ENCODE measurements at regions not wholly inside any gene's neighbourhood (a gene's known extent, or its start where the extent isn't known, plus 50 kb on each side); places are given as distances from the start of the nearest gene placed in this dataset.
"Not testable (repeated sequence)": the region's sequence is repeated elsewhere in the genome, so short reads cannot be mapped to it uniquely, and the experiment has no call there.

DNA sequence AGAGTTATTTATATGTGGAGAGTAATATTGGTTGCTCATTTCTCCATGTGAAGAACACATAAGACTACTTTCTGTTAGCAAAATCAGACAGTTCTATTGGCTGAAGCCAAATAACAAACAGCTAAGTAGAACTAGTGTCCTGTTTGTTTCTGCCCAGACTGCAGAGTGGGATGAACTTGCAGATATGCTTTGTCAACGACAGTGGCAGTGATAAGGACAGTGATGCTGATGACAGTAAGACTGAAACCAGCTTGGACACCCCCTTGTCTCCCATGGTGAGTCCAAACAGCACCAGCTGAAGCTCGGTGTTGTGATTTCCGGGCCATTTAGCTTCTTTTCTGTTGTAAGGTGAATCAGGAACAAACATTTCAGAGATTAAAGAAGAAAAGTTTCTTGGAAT lies 102.6 kb upstream of the IL12A start:
- 81 to 88% methylated on average over 3 of the region's 3 CpGs for WGBS, 2 donors
- TF ChIP-seq CTCF (IDR thresholded peaks at IDR 0.05; ENCODE audit: control extremely low read depth, extremely low read depth) = no peak
- no peak for DNase-seq
- H3K4me1 ChIP-seq (ENCODE audit: control insufficient read depth in 5 of 5, insufficient read depth in 5 of 5, low read length in 5 of 5) = peaks cover 0 to 39% (median 9%) of the 10 kb centered on the region in 5 donors
- H3K27me3 ChIP-seq (ENCODE audit: control insufficient read depth in 3 of 3, insufficient read depth in 3 of 3, low read length in 2 of 3) = peaks cover 0 to 6% (median 2%) of the 10 kb centered on the region in 3 donors
- H3K27ac ChIP-seq (ENCODE audit: low read depth in 1 of 2, low read length in 1 of 2) = peak overlapping the region in 1 of 2 donors; percentile 1
- H3K9me3 ChIP-seq (ENCODE audit: control insufficient read depth in 4 of 4, insufficient read depth in 3 of 4, low read length in 3 of 4) = no peaks in the 10 kb centered on the region
- ATAC-seq (ENCODE audit: insufficient read depth, low FRiP score) = no peak
- H3K4me3 ChIP-seq = no peak overlapping the region
- no peak overlapping the region for H3K9ac ChIP-seq (ENCODE audit: insufficient read depth in 1 of 2, low read length in 2 of 2)
- peaks cover 0 to 4% (median under 1%) of the 10 kb centered on the region in 4 donors for H3K36me3 ChIP-seq (ENCODE audit: control insufficient read depth in 4 of 4, insufficient read depth in 4 of 4, low read length in 4 of 4)

GRCh38 chr3:159886530-159886929 lies 102.1 kb upstream of the IL12A start:
- H3K9ac ChIP-seq (ENCODE audit: insufficient read depth in 1 of 2, low read length in 2 of 2); H3K27me3 ChIP-seq (ENCODE audit: control insufficient read depth in 3 of 3, insufficient read depth in 3 of 3, low read length in 2 of 3); H3K9me3 ChIP-seq (ENCODE audit: control insufficient read depth in 4 of 4, insufficient read depth in 3 of 4, low read length in 3 of 4); H3K4me3 ChIP-seq; H3K36me3 ChIP-seq (ENCODE audit: control insufficient read depth in 4 of 4, insufficient read depth in 4 of 4, low read length in 4 of 4); DNase-seq; ATAC-seq (ENCODE audit: insufficient read depth, low FRiP score): not testable (repeated sequence)
- H3K27ac ChIP-seq (ENCODE audit: low read depth in 1 of 2, low read length in 1 of 2) = peak overlapping the region in 1 of 2 donors; percentile 5
- H3K4me1 ChIP-seq (ENCODE audit: control insufficient read depth in 5 of 5, insufficient read depth in 5 of 5, low read length in 5 of 5) = peaks cover 0 to 43% (median 9%) of the 10 kb centered on the region in 5 donors
- 97 to 99% methylated on average over 6 of the region's 6 CpGs for WGBS, 2 donors

- Histone ChIP-seq H3K27ac (ENCODE audit: low read depth in 1 of 2, low read length in 1 of 2) (no peak overlapping the region), H3K27me3 (ENCODE audit: control insufficient read depth in 3 of 3, insufficient read depth in 3 of 3, low read length in 2 of 3) (peaks cover 0 to 6% (median 2%) of the 10 kb centered on the region in 3 donors), H3K9me3 (ENCODE audit: control insufficient read depth in 4 of 4, insufficient read depth in 3 of 4, low read length in 3 of 4) (no peaks in the 10 kb centered on the region), H3K4me1 (ENCODE audit: control insufficient read depth in 5 of 5, insufficient read depth in 5 of 5, low read length in 5 of 5) (peaks cover 0 to 46% (median 6%) of the 10 kb centered on the region in 5 donors), H3K36me3 (ENCODE audit: control insufficient read depth in 4 of 4, insufficient read depth in 4 of 4, low read length in 4 of 4) (peaks cover 0 to 8% (median under 1%) of the 10 kb centered on the region in 4 donors), H3K9ac (ENCODE audit: insufficient read depth in 1 of 2, low read length in 2 of 2) (no peak overlapping the region), H3K4me3 (no peak overlapping the region)
- WGBS, 2 donors = 64 to 71% methylated on average over 5 of the region's 5 CpGs
- peak in 2 of 3 donors; percentile 35 to 67 for DNase-seq
- no peak for ATAC-seq (ENCODE audit: insufficient read depth, low FRiP score)
- no peak for TF ChIP-seq CTCF (IDR thresholded peaks at IDR 0.05; ENCODE audit: control extremely low read depth, extremely low read depth)
Observed at GRCh38 chr3:159887168-159887567, 101.5 kb upstream of the IL12A start.

GRCh38 chr3:159887911-159888310 lies 100.7 kb upstream of the IL12A start:
- H3K27ac ChIP-seq (ENCODE audit: low read depth in 1 of 2, low read length in 1 of 2) = peak overlapping the region in 1 of 2 donors; percentile 23
- H3K9ac ChIP-seq (ENCODE audit: insufficient read depth in 1 of 2, low read length in 2 of 2) = no peak overlapping the region
- peaks cover 0 to 48% (median 5%) of the 10 kb centered on the region in 5 donors for H3K4me1 ChIP-seq (ENCODE audit: control insufficient read depth in 5 of 5, insufficient read depth in 5 of 5, low read length in 5 of 5)
- WGBS, 2 donors = 44 to 53% methylated on average over 3 of the region's 3 CpGs
- DNase-seq = no peak
- TF ChIP-seq CTCF (IDR thresholded peaks at IDR 0.05; ENCODE audit: control extremely low read depth, extremely low read depth) = no peak
- H3K9me3 ChIP-seq (ENCODE audit: control insufficient read depth in 4 of 4, insufficient read depth in 3 of 4, low read length in 3 of 4) = no peaks in the 10 kb centered on the region
- H3K27me3 ChIP-seq (ENCODE audit: control insufficient read depth in 3 of 3, insufficient read depth in 3 of 3, low read length in 2 of 3) = peaks cover 0 to 3% (median under 1%) of the 10 kb centered on the region in 3 donors
- no peak overlapping the region for H3K4me3 ChIP-seq
- ATAC-seq (ENCODE audit: insufficient read depth, low FRiP score) = no peak
- peaks cover 0 to 13% (median under 1%) of the 10 kb centered on the region in 4 donors for H3K36me3 ChIP-seq (ENCODE audit: control insufficient read depth in 4 of 4, insufficient read depth in 4 of 4, low read length in 4 of 4)
